Skin epidermis (tissue), 12 donors: ENCODE measurements at regions not wholly inside any gene's neighbourhood (a gene's known extent, or its start where the extent isn't known, plus 50 kb on each side); places are given as distances from the start of the nearest gene placed in this dataset.

Experiments
- H3K27ac ChIP-seq, 21 experiments: fragments of 200-600 bp; sonication (generic) in 11 of 21; one replicate each; pipeline ENCODE4 v1.5.0; 2020; ENCODE audit warnings: mild to moderate bottlenecking in 3 of 21, inconsistent platforms in 2 of 21, moderate library complexity in 2 of 21
- H3K4me3 ChIP-seq, 7 experiments: fragments of 200-600 bp; sonication (generic) in 2 of 7; one replicate each; pipeline ENCODE4 v1.5.0; 2020; ENCODE audit warnings: inconsistent platforms in 2 of 7, mild to moderate bottlenecking in 2 of 7, moderate library complexity in 1 of 7

- Histone ChIP-seq H3K27ac (no peak overlapping the region), H3K4me3 (no peak overlapping the region)
Measured at GRCh38 chr12:58067610-58068387, 126.4 kb downstream of the ATP23 start.

- Histone ChIP-seq H3K4me3 (no peak overlapping the region), H3K27ac (peak overlapping the region in 1 of 21 experiments; percentile 34)
Measured at GRCh38 chr12:58068706-58069105, 127.3 kb downstream of the ATP23 start.

- Histone ChIP-seq H3K4me3 (no peak overlapping the region), H3K27ac (peak overlapping the region in 2 of 21 experiments; percentile 4 to 34)
Measured at GRCh38 chr12:58069268-58069963, 128.0 kb downstream of the ATP23 start.

- Histone ChIP-seq H3K27ac (no peak overlapping the region), H3K4me3 (no peak overlapping the region)
Measured at GRCh38 chr12:58071994-58072393, 130.6 kb downstream of the ATP23 start.

- no peak overlapping the region for H3K27ac ChIP-seq
Measured at GRCh38 chr12:58074259-58074658, 132.9 kb downstream of the ATP23 start.

GRCh38 chr12:58079806-58080205 is 138.4 kb downstream of the ATP23 start:
- no peak overlapping the region for H3K4me3 ChIP-seq

More at GRCh38 chr12:58074259-58074658, 132.9 kb downstream of the ATP23 start:
- no peak overlapping the region for H3K4me3 ChIP-seq

GRCh38 chr12:58081488-58081887 is 140.1 kb downstream of the ATP23 start:
- Histone ChIP-seq H3K27ac (no peak overlapping the region), H3K4me3 (no peak overlapping the region)

More at GRCh38 chr12:58079806-58080205, 138.4 kb downstream of the ATP23 start:
- H3K27ac ChIP-seq: no peak overlapping the region

- Histone ChIP-seq H3K4me3 (no peak overlapping the region), H3K27ac (no peak overlapping the region)
Measured at GRCh38 chr12:58082996-58083395, 141.6 kb downstream of the ATP23 start.

- Histone ChIP-seq H3K27ac (no peak overlapping the region), H3K4me3 (no peak overlapping the region)
Measured at GRCh38 chr12:58086006-58086405, 144.6 kb downstream of the ATP23 start.

- H3K27ac ChIP-seq: no peak overlapping the region
- no peak overlapping the region for H3K4me3 ChIP-seq
Measured at GRCh38 chr12:58086930-58087329, 145.6 kb downstream of the ATP23 start.

- Histone ChIP-seq H3K27ac (no peak overlapping the region), H3K4me3 (no peak overlapping the region)
Measured at GRCh38 chr12:58087423-58088127, 146.2 kb downstream of the ATP23 start.

GRCh38 chr12:58089588-58089987 is 148.2 kb downstream of the ATP23 start:
- Histone ChIP-seq H3K27ac (no peak overlapping the region), H3K4me3 (no peak overlapping the region)

- no peak overlapping the region for H3K4me3 ChIP-seq
- no peak overlapping the region for H3K27ac ChIP-seq
Measured at GRCh38 chr12:58090685-58091084, 149.3 kb downstream of the ATP23 start.

GRCh38 chr12:58095002-58095401 is 153.6 kb downstream of the ATP23 start:
- Histone ChIP-seq H3K4me3 (no peak overlapping the region), H3K27ac (no peak overlapping the region)

GRCh38 chr12:58097741-58098140 is 156.4 kb downstream of the ATP23 start:
- H3K4me3 ChIP-seq: no peak overlapping the region
- no peak overlapping the region for H3K27ac ChIP-seq

GRCh38 chr12:58099476-58099875 is 158.1 kb downstream of the ATP23 start:
- H3K4me3 ChIP-seq: no peak overlapping the region
- no peak overlapping the region for H3K27ac ChIP-seq

- H3K27ac ChIP-seq: no peak overlapping the region
Measured at GRCh38 chr12:58104351-58104755, 163.0 kb downstream of the ATP23 start.

GRCh38 chr12:58105225-58106119 is 164.1 kb downstream of the ATP23 start:
- H3K27ac ChIP-seq: no peak overlapping the region

More at GRCh38 chr12:58104351-58104755, 163.0 kb downstream of the ATP23 start:
- H3K4me3 ChIP-seq: no peak overlapping the region

GRCh38 chr12:58106195-58106594 is 164.8 kb downstream of the ATP23 start:
- no peak overlapping the region for H3K27ac ChIP-seq
- no peak overlapping the region for H3K4me3 ChIP-seq

More at GRCh38 chr12:58105225-58106119, 164.1 kb downstream of the ATP23 start:
- H3K4me3 ChIP-seq: no peak overlapping the region
